Amniotic epithelial cell (primary cell): ENCODE measurements at regions not wholly inside any gene's neighbourhood (a gene's known extent, or its start where the extent isn't known, plus 50 kb on each side); places are given as distances from the start of the nearest gene placed in this dataset.
"Not testable (repeated sequence)": the region's sequence is repeated elsewhere in the genome, so short reads cannot be mapped to it uniquely, and the experiment has no call there.

Experiments
- DNase-seq: peaks from one replicate; pipeline ENCODE4 v3.0.0-alpha.2; 2010; ENCODE audit warnings: low read depth

DNA sequence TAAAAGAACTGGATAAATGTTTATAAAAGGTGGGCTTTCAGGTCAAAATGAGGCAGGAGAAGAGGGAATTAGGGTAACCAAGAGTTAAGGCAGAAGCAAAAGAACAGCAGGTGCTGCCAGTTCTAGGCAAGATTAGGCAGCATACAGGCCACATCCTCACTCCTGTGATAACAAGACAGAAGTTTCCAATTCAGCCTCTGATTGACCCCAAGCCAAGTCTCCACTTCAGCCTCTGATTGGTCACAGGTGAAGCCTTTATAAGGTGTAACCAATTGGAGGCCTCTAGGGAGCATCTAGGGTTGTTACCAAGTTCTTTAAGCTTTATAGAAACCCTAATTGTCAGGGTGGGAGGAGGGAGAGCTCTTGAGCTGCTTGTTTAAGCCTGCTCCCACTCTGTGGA is 160.8 kb downstream of the MATN1 start:
- DNase-seq = no peak

DNA sequence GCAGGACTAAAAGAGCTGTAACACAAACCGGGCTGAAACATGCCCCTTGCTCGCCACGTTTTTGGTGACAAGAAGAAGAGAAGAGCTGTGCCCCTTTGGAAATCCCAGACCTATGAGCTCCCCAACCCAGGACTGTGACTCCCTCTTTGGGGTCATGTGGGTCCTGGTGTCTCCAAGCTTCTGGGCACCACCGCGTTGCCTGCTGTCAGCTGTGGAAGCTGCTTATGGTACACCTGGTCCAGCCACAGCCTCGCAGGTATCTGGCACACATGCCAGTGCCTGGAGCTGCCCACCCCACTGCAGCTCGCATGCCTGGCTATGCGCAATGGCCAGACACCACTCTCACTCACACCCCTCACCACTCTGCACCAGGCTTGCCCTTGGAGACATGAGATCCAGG is 171.8 kb downstream of the MATN1 start:
- DNase-seq = no peak

DNA sequence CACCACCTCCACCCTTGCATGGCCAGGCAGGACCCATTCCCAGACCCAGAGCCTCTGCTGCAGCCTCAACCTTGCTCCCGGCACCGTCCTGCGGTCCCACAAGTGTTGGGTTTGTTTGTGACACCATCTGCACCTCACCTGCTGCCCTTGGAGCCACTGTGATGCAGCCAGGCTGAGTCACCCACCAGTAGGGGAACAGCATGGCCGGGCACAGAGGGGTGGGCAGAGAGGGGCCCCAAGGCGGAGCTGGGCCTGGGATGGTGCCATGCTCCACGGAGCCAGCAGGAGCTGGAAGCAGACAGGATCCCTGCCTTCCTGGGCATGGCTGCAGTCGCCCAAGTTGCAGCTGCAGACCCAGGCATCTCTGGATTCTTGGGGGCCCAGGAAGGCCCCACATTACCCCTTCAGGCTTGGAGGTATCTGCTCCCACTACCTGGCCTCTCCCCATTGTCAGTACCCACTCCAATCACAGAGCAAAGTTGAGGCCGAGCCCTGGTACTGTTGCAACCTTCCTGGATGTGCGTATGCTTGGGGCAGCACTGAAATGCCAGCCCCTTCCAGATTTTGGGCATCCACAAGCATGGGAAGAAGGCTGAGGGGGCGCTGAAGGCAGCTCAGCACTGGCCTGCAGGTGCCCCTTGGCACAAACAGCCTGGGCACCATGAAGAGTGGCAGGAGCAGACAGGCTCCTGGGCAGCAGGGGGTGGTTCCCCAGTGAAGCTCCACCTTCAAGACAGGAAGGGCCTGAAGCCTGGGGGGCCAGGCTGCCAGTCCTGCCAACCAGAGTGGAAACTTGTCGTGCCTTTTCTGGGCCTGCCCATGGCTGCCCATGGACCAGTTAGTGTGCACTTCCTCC is 172.8 kb downstream of the MATN1 start:
- no peak for DNase-seq

DNA sequence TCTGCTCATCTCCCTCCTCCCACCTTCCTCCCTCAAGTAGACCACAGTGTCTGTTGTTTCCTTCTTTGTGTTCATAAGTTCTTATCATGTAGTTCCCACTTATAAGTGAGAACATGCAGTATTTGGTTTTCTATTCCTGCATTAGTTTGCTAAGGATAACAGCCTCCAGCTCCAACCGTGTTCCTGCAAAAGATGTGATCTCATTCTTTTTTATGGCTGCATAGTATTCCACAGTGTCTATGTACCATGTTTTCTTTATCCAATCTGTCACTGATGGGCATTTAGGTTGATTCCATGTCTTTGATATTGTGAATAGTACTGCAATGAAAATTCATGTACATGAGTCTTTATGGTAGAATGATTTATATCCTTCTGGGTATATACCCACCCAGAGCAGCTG is 173.5 kb downstream of the MATN1 start:
- not testable (repeated sequence) for DNase-seq

DNA sequence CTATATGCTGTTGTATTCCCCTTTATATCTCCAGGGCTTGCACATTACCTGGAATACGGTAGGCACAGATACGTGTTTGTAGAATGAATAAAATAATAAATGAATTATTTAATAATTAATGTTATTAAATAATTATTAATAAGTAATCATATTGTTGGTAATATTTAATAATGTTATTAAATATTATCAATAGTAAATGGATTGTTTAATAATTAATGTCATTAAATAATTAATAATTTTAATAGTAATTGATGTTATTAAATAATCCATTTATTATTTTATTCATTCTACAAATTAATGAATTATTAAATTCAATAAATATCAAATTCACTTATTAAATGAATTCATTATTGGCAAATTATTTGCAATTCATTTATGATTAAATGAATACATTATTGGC is 175.1 kb downstream of the MATN1 start:
- DNase-seq = no peak

DNA sequence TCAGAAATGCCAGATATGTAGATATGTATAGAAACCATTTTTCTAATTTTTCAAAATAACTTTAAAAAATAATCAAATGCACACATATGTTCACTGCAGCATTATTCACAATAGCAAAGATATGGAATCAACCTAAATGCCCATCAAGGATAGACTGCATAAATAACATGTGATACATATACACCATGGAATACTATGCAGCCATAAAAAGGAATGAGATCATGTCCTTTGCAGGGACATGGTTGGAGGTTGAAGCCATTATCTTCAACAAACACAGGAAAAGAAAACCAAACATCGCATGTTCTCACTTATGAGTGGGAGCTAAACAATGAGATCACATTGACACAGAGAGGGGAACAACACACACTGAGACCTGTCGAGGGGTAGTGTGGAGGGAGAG is 176.1 kb downstream of the MATN1 start:
- DNase-seq = not testable (repeated sequence)

DNA sequence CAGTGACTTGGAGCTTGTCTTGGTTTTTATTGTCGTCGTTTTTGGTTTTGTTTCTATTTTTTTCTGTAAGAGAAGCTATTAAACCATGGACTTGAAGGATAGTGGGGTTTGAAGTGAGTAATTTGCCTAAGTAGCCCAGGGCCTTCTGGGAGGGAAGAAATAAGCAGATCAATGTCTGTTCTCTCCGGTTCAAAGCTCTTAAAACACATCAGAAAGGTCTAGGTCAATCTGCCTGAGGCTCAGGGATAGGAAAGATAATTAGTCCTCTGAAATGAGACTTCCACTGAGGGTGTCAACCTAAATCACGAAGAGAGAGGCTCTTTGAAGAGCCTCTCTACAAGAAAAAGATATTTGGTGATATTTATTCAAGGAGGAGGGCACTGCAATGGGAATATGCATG is 178.0 kb downstream of the MATN1 start:
- no peak for DNase-seq

DNA sequence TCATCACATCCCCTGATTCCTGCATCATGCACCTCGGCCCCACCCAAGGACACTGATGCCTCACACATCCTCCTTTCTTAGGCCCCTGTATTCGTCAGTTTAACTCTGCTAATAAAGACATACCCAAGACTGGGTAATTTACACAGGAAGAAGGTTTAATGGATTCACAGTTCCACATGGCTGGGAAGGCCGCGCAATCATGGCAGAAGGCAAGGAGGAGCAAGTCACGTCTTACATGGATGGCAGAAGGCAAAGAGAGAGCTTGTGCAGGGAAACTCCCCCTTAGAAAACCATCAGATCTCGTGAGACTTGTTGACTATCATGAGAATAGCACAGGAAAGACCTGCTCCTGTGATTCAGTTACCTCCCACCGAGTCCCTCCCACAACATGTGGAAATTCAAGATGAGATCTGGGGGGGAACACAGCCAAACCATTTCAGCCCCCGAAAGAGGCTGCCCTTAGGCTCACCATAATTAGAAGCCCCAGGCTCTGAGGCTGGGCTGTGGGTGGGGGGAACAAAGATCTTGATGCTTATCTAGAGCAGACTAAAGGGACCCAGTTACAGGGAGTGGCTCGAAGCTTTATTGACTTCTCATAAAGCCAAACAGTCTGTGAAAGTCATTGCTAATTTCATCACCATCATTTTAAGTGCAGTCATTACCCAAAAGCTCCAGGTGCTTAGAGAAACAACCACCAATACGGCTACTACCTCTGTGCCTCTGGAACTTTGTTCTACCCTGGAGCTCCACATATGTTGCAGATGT is 181.5 kb downstream of the MATN1 start:
- DNase-seq = no peak

DNA sequence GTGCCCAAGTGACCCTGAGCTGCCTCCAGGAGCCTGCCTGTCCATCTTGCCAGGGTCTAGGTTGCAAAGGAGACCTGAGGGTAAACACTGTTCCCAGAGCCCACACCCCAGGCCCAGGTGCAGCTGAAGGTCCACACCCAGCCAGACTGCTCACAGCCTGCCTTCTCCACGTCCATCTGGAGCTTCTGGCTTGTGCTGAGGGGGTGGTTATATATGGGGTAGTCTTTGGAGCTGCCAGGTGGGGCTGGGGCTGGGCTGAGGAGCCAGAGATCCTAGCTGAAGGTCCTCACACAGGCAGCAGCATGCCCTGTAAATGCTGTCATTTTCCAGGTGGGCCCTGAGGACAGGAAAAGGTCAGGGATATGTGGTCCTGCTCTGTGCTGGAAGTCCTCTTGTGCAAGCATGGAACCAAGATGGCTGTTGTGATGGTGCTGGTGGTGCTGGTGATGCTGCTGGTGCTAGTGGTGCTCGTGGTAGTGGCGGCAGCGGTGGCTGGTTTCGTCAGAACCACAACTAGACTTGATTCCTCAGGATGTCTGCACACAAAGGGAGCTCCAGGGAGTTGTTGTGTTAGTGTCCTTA is 182.7 kb downstream of the MATN1 start:
- no peak for DNase-seq

DNA sequence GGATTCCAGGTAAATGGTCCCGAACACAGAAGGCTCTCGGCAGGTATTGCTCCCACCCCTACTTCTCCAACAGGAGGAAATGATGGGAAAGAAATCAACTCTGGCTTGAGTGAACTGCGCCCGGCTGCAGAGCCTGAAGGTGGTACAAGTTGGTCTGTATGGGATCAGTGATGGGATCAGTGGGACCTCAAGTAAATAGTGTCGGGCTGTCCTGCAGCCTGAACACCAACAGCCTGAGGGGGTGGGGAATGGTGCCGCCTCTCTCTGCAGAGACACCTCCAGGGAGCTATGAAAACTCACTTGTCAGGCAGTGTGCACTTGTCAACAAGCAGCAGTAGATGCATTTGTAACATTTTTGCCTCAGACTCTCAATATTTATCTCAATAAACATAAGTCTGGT is 183.5 kb downstream of the MATN1 start:
- DNase-seq = no peak

DNA sequence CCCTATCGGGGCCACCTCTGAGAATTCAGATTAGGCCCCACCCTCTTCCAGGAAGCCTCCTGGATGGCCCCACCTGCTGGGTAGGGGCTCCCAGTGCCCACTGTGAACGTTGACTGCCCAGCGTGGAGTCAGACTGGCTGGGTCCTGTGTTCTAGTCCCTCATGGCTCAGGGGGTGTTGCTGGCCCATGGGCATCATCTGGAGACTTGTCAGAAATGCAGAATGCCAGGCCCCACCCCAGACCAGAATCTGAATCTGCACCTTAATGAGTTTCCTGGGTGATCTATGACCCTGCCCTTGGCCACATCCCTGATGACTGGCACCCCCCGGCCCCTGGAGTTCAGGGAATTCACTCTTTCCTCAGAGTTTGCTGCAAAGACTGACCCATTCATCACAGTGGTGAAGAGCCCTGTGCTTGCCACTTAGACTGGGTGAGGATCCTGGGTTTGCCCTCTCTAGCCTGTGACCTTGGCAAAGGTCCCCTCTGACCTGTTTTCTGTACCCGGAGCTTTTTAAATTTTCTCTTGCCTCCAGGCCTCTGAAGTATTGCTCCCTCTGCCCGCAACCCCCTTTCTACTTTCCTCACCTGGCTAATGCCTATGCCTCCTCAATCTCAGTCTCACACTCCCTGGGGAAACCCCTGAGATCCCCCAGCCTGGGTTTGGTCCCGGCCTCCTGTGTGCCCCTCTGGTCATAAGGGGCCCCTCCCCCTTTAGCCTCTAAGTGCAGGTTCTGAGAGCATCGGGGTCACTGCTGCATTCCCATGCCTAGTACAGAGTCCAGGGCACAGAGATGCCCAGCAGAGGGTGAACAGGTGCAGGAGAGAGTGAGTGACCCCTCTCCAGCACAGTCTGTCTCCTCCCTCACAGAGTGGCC is 184.2 kb downstream of the MATN1 start:
- DNase-seq = no peak

DNA sequence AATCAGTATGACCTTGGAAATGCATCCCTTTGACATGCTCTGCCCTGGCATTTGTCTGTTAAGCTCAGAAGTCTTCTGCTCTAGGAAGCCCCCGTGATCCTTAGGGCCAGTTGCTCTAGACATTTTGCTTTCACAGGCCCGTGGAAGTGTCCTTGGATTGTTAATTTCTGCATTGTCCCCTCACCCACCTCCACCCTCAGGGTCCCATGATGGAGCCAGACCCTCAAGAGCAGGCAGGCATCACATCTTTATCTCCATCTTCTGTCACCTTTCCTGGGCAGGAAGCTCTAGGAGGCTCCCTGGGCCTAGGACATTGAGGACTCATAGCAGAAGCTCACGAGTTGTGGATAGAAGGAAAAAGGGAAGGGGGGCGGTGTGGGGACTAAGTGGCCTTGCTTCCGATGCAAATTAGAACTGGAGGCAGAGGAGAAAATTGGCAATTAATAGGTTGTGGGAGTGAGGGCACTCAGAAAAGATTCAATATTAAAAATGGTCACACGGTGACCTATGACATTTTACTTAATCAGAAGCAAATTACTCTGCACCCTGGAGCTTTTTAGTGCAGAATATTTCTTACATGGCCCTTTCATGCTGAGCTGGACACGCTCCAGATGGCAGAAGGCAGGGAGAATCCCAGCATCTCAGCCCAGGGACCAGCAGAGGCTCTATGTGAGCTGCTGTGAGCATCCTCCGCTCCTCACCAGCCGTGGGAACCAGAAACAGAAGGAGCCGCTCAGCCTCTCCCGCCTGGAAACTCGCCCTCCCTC is 185.0 kb downstream of the MATN1 start:
- DNase-seq = no peak

DNA sequence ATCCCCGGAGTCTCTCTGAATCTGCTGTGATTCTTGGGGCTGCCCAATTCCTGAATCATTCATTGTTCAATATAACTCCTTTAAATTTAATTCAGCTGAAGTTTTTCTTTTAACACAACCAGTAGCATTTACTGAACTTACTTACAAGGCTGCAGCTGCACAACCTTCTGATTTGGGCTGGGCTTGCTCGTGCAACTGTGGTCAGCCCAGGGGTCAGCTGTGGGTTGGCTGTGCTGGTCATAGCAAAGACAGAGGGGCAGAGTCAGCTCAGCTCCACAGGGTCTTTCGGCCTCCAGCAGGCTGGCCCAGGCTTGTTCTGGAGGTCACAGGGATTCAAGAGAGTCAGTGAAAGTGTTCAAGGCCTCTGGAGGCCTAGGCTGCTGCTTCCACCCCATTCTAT is 186.1 kb downstream of the MATN1 start:
- no peak for DNase-seq

DNA sequence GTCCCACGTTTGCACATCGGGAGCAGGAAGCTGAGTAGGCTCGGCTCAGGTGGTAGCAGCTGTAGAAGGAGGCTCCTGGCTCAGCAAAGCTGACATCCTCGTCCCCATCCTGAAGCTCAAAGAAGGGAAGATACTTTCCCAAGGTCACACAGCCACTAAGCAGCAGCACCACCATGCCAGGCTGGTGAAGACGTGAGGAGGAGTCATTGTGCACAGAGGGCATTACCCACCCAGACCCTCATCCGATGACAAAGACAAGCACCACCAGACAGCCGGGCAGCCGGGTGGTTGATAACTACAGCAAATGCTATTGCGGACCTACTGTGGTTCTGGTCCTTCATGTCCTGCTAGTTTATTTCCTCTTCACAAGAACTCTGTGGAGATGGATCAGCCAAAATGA is 186.9 kb downstream of the MATN1 start:
- DNase-seq = no peak

DNA sequence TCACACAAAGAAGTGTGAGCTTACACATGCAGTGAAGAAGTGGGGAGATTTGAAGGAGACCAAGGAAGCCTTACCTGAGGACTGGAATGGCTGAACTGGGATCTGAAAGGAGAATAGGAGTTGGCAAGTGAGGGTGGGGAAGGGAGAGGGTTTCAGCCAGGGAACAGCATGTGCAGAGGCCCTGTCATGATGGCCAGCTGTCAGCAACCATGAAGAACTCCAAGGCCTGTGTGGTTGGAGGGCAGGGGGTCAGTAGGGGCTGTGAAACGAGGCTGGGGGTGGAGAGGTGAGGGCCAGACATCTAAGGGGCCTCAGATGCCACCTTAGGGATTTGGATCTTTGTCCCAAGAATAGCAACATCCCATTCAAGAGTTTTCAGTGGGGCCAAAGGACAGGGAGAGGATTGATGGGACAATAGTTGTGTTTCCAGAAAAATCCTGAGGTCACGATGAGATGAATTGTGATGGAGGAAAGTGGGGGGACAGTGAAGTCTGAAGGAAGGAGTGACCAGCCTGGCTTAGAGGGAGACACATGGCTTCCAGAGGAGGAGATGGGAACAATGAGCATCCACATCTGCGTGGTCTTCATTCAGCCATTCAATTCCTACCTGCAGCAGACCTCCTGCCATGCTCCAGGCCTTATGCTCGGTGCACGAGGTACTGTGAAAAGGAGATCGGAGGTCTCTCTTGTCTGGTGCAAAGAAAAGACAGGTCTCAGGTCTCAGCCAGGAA is 187.6 kb downstream of the MATN1 start:
- no peak for DNase-seq

DNA sequence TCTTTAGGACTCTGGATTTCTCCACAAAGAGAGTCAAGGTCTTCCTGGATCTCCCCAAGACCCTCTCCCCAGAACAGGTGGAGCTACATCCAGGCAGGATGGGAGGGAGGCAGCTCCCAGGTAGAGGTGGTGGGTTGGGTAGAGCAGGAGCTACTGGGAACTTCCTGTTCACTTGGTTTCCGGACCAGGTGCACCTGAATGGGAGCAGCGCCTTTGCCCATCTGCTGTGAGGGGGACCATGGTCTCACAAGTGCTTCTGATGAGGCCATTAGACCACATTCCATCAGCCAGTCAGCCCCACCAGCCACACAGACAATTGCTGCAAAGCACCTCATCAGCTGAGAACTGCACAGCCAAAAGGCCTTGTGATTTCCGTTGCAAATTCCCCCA is 188.8 kb downstream of the MATN1 start:
- DNase-seq = no peak

DNA sequence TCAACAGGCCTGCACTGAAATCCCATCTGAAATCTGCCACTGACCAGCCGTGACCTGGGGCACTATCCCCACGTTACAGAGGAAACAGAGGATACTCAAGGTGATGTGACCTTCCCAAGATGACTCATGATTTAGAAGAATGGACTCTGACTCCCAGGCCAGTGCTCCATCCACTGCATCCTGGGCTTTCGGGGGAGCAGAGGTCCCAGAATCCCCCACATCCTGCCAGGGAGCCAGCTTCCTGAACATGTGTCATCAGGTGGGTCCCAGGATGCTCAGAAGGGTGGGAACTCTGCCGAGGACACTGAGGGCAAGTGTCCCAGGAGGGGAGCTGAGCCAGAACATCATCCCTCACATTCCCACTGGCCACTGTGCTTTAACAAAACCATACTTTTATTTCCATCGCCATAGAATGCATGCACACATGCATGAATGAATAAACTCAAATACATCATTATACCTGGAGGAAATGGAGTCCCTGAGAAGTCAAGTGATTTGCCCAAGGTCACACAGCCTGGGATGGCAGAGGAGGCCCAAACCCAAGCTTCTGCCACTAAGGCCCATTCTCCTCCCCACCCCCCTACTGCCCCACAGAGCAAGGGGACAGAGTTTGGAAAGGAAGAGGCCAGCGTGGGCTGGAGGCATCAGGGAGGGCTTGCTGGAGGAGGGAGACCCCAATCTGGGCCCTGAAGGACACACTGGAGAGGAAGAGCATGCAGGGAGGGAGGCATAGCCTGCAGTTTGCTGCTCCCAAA is 189.4 kb downstream of the MATN1 start:
- DNase-seq = no peak

DNA sequence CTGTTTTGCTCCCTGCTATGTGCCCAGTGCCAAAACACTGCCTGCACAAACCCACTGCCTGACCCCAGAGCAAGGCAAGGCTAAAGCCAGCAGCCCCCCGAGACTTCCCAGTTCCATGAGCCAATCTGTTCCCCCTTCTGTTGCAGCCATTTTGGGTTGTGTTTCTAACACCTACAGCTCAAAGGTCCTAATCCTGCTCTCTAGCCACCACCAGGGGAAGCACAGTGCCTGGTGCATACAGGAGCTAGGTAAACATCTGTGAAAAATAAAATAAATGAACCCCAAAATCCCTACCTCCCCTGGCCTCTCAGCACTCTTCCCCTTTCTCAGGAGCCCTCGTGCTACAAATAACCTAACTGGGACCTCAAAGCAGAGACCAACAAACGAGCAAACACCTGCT is 190.2 kb downstream of the MATN1 start:
- no peak for DNase-seq

DNA sequence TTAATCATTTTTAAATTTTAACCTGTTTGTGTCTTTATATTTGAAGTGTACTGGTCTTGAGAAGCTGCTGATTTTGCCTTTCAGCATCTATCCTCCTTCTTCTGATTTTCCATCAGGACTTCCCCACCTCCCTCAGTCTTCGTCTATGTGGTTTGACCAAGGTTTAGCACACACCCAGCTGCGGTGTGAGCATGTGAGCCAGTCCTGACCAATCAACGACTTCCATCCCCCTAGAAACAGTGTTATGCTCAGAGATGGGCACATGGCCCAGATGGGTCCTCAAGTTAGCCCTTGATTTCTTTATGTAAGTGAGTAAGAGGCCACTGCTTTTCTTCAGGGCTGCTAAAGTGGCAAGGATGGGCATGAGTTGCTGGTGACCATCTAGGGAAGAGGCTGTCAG is 190.8 kb downstream of the MATN1 start:
- DNase-seq = no peak
